GM21529 (cell line): ENCODE measurements at regions not wholly inside any gene's neighbourhood (a gene's known extent, or its start where the extent isn't known, plus 50 kb on each side); places are given as distances from the start of the nearest gene placed in this dataset.

Experiments
- ATAC-seq: cut with Tn5 transposase; IDR thresholded peaks from one replicate; pipeline ENCODE4 v1.9.1; 2021; ENCODE audit not compliant: unreplicated experiment

DNA sequence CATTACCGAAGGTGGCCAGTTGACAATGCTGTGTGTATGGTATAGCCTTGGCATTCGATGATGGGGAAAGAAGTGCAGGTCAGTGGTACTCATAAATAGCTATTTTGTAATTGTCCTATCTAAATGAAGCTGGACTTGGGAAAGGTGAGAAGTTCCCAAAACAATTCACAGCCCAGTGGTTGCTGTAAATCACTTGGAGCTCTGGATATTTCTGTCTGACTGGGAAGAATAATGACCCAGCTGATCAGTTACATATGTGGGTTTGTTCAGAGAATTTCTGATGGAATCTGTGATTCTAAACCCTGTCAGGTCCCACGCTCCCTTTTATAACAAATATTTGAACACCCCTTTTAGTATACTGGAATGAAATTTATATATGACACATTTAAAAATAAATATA is 133.9 kb upstream of the PFN2 start:
- ATAC-seq = no peak

DNA sequence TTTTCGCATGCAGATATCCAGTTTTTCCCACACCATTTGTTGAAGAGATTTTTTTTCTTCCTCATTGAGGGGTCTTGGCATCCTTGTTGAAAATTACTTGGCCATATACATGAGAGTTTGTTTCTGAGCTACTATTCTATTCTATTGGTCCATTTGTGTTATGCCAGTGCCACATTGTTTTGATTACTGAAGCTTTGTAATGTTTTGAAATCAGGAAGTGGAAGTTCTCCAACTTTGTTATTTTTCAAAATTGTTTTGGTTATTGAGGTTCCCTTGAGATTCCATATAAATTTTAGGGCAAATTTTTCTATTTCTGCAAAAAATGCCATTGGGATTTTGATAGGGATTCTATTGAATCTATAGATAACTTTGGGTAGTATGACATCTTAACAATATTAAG is 130.3 kb upstream of the PFN2 start:
- ATAC-seq = no peak

DNA sequence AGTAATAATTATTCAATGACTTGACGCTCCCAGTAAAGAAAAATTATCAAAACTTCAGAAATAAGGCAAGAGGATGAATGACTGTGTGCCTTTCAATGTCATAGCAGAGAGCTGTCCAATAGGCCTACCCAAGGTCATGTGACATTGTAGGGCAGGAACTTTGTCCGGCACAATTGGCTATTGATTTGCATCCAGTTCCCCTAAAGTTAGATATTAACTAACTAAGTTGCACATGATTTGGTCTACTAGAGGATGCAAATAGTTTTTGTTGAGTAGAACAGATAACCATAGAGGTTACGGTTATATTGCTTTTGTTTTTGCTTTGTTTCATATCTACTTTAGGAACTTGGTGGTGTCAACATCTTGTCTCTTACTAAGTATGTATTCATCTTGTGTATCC is 127.9 kb upstream of the PFN2 start:
- ATAC-seq = no peak

DNA sequence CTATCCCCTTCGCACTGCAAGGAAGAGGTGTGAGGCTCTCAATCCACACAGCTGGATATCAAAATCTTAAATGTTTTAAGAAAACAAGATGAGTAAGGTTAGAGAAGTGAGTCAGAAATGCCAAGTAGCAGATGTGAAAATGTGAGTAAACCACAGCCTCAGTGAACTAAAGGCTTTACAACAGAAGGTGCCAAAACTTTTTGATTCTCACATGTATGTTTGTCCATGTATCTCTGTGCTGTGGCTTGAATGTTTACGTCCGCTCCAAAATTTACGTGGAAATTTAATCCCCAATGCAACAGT is 126.8 kb upstream of the PFN2 start:
- ATAC-seq = peak; percentile 51

DNA sequence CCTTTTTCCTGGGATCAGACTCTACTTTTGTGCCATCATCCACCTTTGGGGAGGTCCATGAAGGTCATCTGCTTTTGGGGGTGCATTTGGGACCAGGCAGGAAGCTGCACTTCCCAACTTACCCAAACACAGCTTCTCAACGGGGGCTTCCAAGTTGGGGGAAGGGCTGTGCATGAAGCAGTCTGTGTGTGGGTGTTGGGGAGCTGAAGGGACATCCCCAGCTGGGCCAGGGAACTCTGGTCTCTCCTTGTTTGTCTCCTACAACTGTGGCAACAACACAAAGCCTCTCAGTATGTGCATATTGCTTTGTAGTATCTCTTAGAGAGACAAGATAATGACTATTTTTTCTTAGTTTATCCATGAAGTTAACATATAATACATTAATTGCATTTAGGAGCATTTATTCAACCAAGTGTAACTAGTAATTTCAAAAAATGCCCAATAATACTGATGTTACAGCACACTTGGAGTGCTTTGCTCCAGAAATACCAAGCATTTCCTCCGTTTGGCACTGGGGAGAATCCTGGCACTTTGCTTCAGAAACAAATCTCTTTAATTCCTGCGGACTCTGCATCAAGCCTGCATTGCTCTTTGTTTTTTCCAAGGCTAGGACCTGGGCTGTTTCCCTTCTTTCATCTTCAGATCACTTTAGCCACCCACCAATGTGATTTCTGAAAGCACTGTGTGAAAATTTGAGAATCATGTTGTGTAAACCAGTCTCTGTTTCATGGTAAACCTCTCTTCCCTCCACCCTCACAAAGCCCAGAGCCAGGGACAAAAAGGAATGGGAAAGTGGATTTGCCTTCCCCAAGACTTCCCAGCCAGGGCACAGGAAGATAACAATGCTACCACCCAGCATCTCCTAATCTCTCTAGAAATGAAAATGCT is 126.2 kb upstream of the PFN2 start:
- peak; percentile 11 for ATAC-seq

DNA sequence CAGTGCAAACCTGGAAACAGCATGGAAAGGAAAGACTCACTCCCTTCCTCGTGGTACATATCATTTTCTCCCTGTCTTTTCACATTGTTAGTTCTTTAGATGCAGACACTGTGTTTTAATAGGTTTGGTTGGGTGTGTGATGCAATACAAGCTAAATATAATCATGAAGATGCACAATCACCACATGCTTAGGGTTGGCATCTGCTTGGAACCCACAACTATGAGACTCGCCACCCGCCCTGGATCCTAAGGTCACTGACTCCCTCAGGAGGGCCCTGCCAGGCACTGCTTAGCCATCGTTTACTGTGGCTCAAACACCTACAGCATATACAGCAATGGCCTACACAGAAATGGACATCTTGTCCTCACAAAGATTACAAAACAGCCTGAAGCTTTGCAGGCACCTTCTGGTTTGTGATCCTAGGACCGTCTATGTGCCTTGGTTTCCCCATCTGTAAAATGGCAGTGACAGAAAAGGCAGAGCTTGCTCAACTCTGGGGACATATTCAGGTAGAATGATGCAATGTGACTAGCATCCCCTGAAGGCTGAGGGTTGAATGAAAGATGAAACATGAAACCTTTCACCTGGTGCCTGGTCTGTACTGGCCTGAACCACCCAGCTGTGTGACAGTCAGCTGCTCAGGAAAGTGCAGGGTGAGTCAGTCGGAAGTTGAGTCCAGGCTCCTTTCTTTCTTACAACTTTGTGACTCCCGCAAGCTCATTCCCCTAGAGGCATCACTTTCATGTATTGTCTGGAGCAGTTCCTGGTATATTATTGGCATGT is 123.6 kb upstream of the PFN2 start:
- peak; percentile 51 for ATAC-seq

DNA sequence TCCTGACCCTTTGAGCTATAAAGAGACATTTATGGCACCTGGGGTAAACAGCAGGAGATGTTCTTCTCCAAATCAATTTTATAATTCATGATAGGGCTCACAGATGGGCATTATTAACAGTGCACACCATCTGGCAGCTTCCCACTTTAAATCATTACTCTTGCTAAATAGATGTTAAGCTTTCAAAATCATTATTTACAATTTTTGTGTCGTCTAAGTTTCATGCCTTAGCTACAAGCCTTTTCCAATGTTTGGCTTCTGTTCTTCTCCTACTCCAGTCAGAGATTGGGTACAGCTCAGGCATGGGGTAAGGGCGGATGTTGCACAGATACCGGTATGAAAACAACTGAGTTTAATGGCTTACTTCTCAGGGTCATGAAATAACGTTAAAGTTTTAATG is 120.9 kb upstream of the PFN2 start:
- ATAC-seq = no peak

DNA sequence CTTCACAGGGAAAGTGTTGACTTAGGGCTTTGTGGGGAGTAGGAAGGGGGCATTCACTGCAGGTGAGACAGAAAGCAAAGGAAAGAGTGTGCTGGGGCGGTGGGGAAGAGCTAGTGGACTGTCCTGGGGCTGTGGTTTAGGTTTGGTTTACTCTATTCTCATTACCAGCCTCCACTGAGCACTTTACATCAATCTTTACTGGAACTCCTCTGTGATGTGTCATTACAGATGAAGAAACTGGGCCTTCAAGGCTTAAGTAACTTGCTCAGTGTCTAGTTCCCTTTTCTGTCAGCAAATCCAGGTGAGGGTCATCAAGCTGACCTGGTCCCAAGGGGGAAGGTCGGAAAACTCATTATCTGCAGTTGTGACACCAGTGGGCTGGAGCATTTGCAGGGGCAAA is 120.2 kb upstream of the PFN2 start:
- ATAC-seq = peak; percentile 40

DNA sequence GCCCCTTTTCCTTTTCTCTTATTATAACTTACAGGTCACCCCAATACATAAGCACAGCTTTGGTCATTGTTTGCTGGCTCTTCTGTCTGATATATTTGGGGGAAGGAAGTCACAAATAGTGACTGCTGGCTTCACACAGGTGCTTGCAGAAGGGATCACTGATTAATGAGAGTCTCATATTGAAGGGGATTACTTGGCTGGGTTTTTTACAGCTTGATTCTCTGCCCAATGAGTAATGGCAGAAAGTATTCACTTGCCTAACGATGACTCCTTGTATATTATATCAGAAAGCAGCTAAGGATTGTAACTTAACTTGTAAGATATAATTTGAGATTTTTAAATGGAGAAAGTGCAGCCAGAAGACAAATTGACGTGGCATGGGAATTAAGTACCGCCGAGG is 119.3 kb upstream of the PFN2 start:
- ATAC-seq = no peak

DNA sequence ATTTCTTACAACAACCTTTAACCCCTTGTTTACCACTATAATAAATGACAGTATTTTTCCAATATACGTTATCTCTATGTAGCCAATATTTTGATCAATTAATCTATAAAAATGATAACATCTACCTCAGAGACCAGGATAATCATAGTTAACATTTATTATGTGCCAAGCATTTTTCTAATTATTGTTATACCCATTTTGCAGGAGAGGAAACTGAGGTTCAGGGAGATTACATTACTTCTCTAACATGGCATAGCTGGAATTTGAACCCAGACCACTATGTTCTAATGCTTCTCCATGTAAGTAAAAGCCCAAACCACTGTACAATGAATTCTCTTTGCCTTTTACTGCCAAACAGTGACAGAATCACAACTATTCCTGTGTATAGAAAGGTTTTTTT is 113.4 kb upstream of the PFN2 start:
- ATAC-seq = no peak

DNA sequence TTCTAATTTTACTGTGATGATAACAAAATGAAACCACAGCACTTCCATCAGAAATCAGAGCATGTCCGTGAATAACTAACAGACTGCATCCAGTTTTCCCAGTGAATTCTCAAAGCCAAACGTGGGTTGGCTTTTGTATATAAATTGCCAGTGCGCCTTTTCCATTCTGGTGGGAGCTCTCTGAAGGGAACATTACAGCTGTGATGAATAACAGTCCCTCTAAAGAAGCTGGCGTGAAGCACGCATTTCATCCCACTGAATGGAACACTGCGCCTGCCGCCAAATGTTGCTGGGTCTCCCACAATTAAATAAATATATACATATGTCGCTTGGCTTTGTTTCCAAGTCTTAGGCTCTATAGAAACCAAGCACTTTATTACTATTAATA is 113.0 kb upstream of the PFN2 start:
- no peak for ATAC-seq

DNA sequence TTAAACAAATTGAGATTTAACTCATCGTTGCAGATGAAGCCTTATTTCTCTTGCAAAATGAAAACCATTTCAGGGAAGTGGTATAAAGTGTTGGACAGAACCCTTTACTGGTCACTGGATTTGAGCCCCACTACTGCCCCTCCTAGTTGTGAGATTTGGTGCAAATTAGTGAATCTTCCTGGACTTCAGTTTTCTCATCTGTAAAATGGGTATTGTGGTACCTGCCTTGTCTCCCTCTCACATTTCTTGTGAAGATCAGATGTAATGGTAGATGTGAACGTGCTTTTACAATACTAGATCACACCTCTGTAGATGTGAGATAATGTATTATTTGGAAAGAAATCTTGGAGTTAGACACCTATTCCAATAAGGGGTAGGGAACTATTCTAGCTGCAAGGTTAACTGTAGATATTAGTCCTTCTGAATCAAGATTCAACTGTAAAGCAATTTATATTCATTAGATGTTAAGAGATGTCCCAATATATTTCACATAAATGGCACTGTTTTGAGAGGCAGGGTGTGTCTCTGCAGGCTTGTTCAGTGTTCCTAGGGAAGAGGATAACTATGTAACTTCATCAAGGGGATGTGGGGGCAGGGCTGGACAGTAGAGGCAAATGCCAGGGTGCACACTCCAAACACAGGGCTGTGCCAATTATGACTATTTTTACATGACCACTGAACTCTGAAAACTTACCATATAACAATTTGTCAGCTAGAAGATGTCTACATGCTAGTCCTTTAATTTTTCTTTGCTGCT is 112.4 kb upstream of the PFN2 start:
- ATAC-seq = no peak

DNA sequence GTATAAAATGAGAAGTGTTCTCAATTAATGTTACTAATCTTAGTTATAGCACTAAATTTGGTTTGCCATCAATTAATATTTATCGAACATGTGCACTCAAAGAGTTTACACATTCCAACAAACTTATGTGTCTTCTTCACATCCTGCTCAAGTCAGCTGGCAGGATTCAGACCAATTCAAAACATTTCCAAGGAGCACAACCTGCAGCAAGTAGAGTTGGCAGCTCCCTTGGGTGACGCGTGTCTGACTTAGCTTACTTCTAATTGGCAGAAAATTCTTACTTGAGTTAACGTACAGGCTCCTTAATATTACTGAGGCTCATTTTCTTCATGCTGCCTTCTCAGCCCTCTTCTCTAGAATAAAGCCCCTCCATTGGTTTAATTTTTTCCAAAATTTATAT is 110.4 kb upstream of the PFN2 start:
- ATAC-seq = no peak

DNA sequence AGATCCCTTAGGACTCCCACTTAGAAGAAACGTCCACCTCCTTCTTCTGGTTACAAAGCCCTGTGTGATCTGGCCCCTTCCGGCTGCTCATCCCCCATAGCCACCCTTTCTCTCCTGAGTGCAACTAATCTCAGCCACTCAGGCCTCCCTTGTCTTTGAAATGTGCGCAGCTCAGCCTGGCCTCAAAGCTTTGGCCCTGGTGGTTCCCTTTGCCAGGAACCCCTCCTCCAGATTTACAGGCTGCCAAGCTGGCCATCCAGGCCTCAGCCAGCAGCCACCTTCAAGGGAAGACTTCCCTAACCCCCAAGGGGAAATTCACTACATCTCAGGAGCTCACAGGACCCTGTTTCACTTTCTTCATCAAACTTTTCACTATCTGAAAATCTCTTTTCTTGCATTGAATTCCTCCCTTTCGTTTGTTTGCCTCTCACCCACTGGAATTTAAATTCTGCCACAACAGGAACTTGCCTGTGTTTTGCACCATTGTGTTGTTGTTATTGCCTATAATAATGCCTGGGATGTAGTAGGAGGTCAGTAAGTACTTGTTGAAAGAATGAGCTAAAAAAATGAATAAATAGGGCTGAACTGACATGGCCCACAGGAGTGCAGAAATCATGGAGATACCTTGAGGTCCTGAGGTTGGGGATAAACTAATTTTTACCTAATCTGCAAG is 109.5 kb upstream of the PFN2 start:
- ATAC-seq = no peak

DNA sequence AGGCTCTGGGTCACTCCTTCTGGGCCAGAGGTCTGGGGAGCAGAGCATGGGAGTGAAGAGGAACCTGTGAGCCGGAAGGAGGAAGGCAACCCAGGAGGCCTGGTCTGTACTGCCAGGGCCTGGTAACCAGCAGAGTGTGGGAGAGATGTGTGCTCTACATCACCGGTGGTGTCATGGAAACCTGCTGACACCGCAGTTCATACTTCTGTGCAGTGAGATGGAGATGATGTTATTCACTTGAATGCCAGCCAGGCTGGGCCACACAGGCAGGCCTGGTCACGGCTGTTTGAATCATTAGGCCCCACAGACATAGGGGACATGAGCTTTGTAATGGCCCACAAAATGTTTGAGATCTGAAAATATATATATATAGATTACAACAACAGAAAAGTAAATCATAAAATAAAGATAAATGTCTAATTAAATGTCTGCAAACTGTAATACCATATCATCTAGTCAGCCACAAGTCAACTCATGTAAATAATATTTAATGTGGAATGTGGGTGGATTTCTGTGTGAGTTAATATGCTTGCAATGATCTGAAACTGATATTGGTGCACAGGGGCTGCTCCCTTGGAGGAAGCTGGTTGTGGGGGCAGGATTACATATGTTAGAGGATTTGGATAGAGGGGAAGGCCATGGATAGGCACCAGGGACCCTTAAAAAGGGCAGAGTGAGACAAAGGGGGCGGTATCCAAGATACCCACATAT is 108.5 kb upstream of the PFN2 start:
- ATAC-seq = no peak

DNA sequence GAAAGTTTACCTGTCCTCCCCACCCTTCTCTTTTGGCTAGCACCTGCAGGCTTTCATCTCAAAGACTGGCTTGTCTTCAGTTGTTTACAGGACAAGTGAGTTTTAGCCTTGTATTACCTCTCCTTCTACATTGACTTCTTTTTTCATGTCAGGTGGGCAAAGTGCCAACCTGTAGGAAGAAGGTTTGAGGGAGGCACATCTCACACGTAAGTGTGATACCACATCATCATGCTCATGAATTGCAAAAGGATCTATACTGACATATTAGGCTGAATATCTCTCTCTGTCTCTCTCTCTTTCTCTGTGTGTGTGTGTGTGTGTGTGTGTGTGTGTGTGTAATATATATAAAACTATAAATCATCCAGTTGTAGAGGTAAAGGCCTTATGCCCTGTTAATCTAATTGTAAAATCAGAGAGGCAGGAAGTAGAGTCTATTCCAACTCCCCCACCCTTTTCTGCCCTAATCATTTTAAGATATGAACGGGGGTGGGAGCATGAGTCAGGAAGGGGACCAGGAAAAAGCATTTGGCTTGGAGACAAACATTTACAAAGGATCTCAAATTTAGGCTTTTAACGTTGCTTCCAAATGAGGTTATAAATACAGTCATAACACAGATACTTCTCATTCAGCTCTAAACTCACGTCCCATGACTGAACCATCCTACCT is 107.0 kb upstream of the PFN2 start:
- ATAC-seq = no peak

DNA sequence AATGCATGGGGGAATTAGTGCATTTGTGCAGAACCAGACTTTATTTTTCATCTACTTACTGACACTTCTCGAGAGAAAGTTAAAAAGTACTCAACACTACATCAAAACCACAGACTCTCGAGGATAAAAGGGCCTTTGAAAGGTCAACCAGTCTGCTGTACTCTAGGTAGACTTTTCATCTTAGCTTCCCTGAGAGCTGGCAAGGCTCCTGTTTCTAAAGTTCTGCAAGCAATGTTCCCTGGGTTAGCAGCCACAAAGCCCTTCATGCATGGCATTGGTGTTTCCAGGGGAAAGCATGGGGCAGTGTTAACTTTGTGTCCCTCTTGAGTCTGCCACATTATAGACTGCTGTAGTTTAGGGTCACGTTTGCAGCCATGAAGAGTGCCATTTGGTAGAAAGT is 106.4 kb upstream of the PFN2 start:
- no peak for ATAC-seq

DNA sequence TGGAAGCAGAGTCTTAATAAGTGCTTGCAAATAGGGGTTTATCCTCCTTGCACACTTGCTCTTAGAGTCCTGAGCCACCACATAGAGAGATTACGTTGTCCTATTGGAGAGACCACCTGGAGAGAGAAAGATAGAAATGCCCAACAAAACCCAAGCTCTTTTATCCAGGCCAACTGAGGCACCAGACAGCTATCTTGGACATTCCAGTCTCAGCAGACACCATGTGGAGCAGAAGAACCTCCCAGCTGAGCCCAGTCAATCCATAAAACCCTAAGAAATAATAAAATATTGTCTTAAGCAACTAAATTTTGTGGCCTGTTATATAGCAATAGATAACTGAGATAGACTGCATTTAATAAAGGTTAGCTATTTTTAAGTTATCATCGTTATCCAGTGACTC is 105.7 kb upstream of the PFN2 start:
- no peak for ATAC-seq

DNA sequence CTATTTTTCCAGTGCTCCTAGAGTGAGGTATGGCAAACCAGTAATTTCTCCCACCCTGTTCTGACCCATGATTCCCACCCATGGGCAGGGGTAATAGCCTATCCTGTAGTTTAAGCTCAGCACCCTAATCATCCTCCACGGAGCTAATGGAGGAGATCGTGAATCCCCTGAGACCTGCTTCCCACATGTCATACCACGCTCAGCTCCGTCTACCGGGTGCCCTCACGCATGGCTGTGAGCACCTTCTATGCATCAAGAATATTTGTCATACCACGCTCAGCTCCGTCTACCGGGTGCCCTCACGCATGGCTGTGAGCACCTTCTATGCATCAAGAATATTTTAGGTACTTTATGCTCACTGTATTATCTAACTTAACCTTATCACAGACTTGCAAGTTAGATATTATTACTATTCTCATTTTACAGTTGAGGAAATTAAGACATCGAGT is 104.7 kb upstream of the PFN2 start:
- no peak for ATAC-seq
